Endodermal cell (in vitro differentiated cells): ENCODE measurements at regions not wholly inside any gene's neighbourhood (a gene's known extent, or its start where the extent isn't known, plus 50 kb on each side); places are given as distances from the start of the nearest gene placed in this dataset.

ENCODE experiments used
- DNase-seq: peaks from one replicate; pipeline ENCODE4 v3.0.0-alpha.2; 2017
- H3K27ac ChIP-seq: 2 replicates; pipeline ENCODE4 v1.5.1; 2013; ENCODE audit warnings: mild to moderate bottlenecking, low read depth, low read length, moderate library complexity
- H3K27me3 ChIP-seq: 2 replicates; pipeline ENCODE4 v1.6.1; 2013; ENCODE audit warnings: mild to moderate bottlenecking, low read length, moderate library complexity; ENCODE audit not compliant: insufficient read depth, control insufficient read depth, poor library complexity, severe bottlenecking
- H3K36me3 ChIP-seq: 2 replicates; pipeline ENCODE4 v1.7.0; 2013; ENCODE audit warnings: mild to moderate bottlenecking, low read length, moderate library complexity; ENCODE audit not compliant: control insufficient read depth, insufficient read depth
- H3K4me1 ChIP-seq: one replicate; pipeline ENCODE4 v1.7.0; 2013; ENCODE audit warnings: low read length; ENCODE audit not compliant: control insufficient read depth, insufficient read depth
- H3K4me3 ChIP-seq: 2 replicates; pipeline ENCODE4 v1.5.1; 2013; ENCODE audit warnings: mild to moderate bottlenecking, low read length, moderate library complexity
- H3K9ac ChIP-seq: 2 replicates; pipeline ENCODE4 v1.6.1; 2013; ENCODE audit warnings: mild to moderate bottlenecking, low read length, moderate library complexity; ENCODE audit not compliant: poor library complexity, severe bottlenecking; ENCODE audit errors: extremely low read depth
- H3K9me3 ChIP-seq: 2 replicates; pipeline ENCODE4 v1.6.1; 2013; ENCODE audit warnings: mild to moderate bottlenecking, low read length, moderate library complexity; ENCODE audit not compliant: control insufficient read depth
- H3K27ac Mint-ChIP-seq: 2 replicates; pipeline ENCODE4 v1.8.0; 2020; ENCODE audit warnings: mixed read lengths
- H3K27me3 Mint-ChIP-seq: 2 replicates; pipeline ENCODE4 v1.8.0; 2021; ENCODE audit warnings: mild to moderate bottlenecking, mixed read lengths; ENCODE audit not compliant: insufficient read depth
- H3K36me3 Mint-ChIP-seq: 2 replicates; pipeline ENCODE4 v1.8.0; 2020; ENCODE audit warnings: low read depth, mixed read lengths
- H3K4me1 Mint-ChIP-seq: 2 replicates; pipeline ENCODE4 v1.8.0; 2020; ENCODE audit warnings: mixed read lengths
- H3K4me3 Mint-ChIP-seq: 2 replicates; pipeline ENCODE4 v1.8.0; 2020; ENCODE audit warnings: mild to moderate bottlenecking, moderate library complexity, mixed read lengths
- H3K9me3 Mint-ChIP-seq: 2 replicates; pipeline ENCODE4 v1.8.0; 2020; ENCODE audit warnings: mild to moderate bottlenecking, mixed read lengths
- CTCF ChIP-seq: fragments of 200-600 bp; sonication (generic); conservative IDR thresholded peaks from 2 replicates; pipeline ENCODE4 v1.5.0; 2021; ENCODE audit warnings: antibody characterized with exemption, mild to moderate bottlenecking
- WGBS, 2 experiments: methylation state at CpG; one replicate each; pipeline versions ENCODE4 v1.1.5 to v1.1.7; 2013; ENCODE audit warnings: missing lambda C conversion rate in 2 of 2, mixed read lengths in 1 of 2; ENCODE audit not compliant: insufficient coverage in 1 of 2, insufficient read length in 1 of 2; 5-methylcytosine and 5-hydroxymethylcytosine counted together

- Histone ChIP-seq H3K9me3 (peaks cover 5% of the 10 kb centered on the region), H3K36me3 (no peaks in the 10 kb centered on the region), H3K27me3 (no peaks in the 10 kb centered on the region), H3K4me3 (no peak overlapping the region), H3K9ac (no peak overlapping the region), H3K27ac (no peak overlapping the region), H3K4me1 (peaks cover 4% of the 10 kb centered on the region)
- 72 to 84% methylated on average over 5 to 8 of the region's 8 CpGs for WGBS, 2 experiments
- H3K27ac Mint-ChIP-seq = no peak overlapping the region
- peaks cover 2% of the 10 kb centered on the region for H3K27me3 Mint-ChIP-seq
- TF ChIP-seq CTCF = no peak
- no peaks in the 10 kb centered on the region for H3K36me3 Mint-ChIP-seq
- H3K9me3 Mint-ChIP-seq = peaks cover 4% of the 10 kb centered on the region
- DNase-seq = no peak
- H3K4me3 Mint-ChIP-seq = no peak overlapping the region
- H3K4me1 Mint-ChIP-seq = peaks cover 7% of the 10 kb centered on the region
These were observed 51.2 kb upstream of the HNF1B start for GRCh38 chr17:37796076-37796475.
